ENCODE measurements at regions not wholly inside any gene's neighbourhood (a gene's known extent, or its start where the extent isn't known, plus 50 kb on each side); places are given as distances from the start of the nearest gene placed in this dataset.

DNA sequence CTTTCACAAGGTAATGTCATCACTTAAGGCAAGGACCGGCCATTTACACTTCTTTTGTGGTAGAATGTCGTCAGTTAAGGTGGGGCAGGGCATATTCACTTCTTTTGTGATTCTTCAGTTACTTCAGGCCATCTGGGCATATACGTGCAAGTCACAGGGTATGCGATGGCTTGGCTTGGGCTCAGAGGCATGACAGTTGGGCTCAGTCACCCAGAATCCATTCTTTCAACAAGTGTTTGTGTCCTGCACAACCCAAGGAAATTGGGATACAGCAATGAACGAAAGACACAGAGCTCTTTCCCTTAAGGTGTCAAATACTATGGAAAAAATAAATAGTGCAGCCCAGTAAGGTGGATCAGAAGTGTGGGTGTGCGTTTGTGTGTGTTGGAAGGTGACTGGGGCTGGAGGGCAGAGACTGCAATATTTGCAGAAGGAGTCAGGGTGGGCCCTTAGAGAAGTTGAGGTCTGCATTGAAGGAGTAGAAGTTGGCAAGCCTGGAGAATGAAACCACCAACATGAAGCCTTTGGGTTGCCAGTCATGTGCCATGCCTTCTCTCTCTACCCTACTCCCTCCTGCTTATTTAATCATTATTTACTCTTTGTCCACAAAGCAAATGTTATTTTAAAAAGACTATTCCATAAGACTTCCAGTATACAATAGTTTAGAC, 222.8 kb upstream of the PRKCQ start:
- TF ChIP-seq, protein P1, sequence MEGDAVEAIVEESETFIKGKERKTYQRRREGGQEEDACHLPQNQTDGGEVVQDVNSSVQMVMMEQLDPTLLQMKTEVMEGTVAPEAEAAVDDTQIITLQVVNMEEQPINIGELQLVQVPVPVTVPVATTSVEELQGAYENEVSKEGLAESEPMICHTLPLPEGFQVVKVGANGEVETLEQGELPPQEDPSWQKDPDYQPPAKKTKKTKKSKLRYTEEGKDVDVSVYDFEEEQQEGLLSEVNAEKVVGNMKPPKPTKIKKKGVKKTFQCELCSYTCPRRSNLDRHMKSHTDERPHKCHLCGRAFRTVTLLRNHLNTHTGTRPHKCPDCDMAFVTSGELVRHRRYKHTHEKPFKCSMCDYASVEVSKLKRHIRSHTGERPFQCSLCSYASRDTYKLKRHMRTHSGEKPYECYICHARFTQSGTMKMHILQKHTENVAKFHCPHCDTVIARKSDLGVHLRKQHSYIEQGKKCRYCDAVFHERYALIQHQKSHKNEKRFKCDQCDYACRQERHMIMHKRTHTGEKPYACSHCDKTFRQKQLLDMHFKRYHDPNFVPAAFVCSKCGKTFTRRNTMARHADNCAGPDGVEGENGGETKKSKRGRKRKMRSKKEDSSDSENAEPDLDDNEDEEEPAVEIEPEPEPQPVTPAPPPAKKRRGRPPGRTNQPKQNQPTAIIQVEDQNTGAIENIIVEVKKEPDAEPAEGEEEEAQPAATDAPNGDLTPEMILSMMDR (IDR thresholded peaks at IDR 0.05) = no peak
- no peak for TF ChIP-seq POLR2A (IDR thresholded peaks at IDR 0.05)
